ENCODE measurements at regions not wholly inside any gene's neighbourhood (a gene's known extent, or its start where the extent isn't known, plus 50 kb on each side); places are given as distances from the start of the nearest gene placed in this dataset.

DNA sequence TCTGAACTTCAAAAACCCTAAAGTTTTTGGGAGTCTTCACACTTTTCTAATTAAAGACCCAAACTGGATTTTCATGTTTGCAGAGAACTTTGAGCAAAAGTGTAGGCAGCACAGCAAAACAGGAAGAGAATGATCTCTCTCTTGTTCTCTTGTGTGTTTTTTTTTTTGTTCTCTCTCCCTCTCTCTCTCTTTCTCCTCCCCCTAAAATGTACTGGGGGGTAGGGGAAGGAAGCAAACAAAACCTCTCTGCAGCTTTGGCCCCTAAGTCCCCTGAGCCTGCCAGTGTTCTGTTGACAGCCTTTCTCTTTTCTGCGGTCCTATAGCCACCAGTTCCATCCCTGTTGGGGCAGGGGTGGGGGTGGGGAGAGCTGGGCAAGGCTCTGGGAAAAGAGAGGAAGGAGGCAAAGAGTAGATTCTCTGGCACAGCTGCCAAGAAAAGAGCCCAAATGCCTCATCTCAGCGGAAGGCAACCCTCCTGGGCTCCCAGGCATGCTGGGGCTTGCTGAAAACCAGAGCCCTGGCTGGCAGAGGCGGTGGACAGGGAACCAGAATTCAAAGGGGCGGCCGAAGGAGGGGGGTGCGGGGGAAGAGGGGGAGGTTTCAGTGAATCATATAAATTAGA, 295.3 kb downstream of the SOX9 start:
- no peak for TF ChIP-seq CTCF (IDR thresholded peaks at IDR 0.05; ENCODE audit: low read length)
- no peak for TF ChIP-seq EZH2 (optimal IDR thresholded peaks at IDR 0.05; ENCODE audit: low read depth, low read length)
- TF ChIP-seq EZH2phosphoT487 (IDR thresholded peaks at IDR 0.05; ENCODE audit: low read length), result no peak
